Activated T-cell treated with anti-CD3 and anti-CD28 coated beads, Interleukin-2, amount 50 U/mL, for 4 hours (primary cell): ENCODE measurements at regions not wholly inside any gene's neighbourhood (a gene's known extent, or its start where the extent isn't known, plus 50 kb on each side); places are given as distances from the start of the nearest gene placed in this dataset.
A peak's percentile ranks its signal among the peaks of the same experiment; 100 is the strongest.

Source experiments
- ATAC-seq, 2 donors: fragments of 200-7000 bp; cut with Tn5 transposase; one replicate each; pipeline ENCODE4 v1.10.0; 2021
- DNase-seq: peaks from one replicate; pipeline ENCODE4 v3.0.0-alpha.2; 2020
- H3K27me3 Mint-ChIP-seq: one replicate; pipeline ENCODE4 v1.8.0; 2021; ENCODE audit warnings: low read depth, mixed read lengths
- H3K36me3 Mint-ChIP-seq: one replicate; pipeline ENCODE4 v1.8.0; 2022; ENCODE audit warnings: mixed read lengths; ENCODE audit not compliant: insufficient read depth
- H3K4me1 Mint-ChIP-seq: one replicate; pipeline ENCODE4 v1.8.0; 2021; ENCODE audit warnings: low read depth, mixed read lengths
- H3K4me3 Mint-ChIP-seq: one replicate; pipeline ENCODE4 v1.8.0; 2021; ENCODE audit warnings: mild to moderate bottlenecking, moderate library complexity, mixed read lengths
- H3K9me3 Mint-ChIP-seq: one replicate; pipeline ENCODE4 v1.8.0; 2021; ENCODE audit warnings: mixed read lengths

- H3K4me3 Mint-ChIP-seq = no peak overlapping the region
- DNase-seq (no peak), ATAC-seq (no peak)
- peaks cover 16% of the 10 kb centered on the region for H3K4me1 Mint-ChIP-seq
- H3K27me3 Mint-ChIP-seq = no peaks in the 10 kb centered on the region
- H3K9me3 Mint-ChIP-seq = no peaks in the 10 kb centered on the region
- no peaks in the 10 kb centered on the region for H3K36me3 Mint-ChIP-seq
These were observed 189.9 kb upstream of the PRDM1 start for GRCh38 chr6:105896052-105896820.

GRCh38 chr6:105894556-105894955, 191.6 kb upstream of the PRDM1 start:
- H3K27me3 Mint-ChIP-seq = no peaks in the 10 kb centered on the region

DNA sequence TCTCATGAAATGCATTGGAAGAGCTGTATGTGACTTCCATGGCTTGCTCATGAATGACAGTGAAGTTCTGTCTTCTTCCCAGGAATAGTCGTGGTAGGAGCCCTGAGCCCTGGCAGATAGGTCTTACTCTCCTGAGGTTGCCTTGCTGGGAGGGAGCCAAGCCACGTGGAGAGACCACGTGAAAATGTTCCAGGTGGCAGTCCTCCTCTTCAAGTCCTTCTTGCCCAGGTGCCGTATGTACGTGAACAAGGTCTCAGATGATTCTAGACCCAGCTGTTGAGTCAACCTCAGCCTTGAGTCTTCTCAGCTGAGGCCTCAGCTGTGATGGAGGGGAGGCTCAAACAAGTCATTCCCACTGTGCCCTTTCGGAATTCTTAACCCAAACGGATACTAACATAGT, 192.4 kb upstream of the PRDM1 start:
- Mint-ChIP-seq H3K27me3 (no peaks in the 10 kb centered on the region), H3K36me3 (no peaks in the 10 kb centered on the region), H3K4me3 (no peak overlapping the region), H3K9me3 (no peaks in the 10 kb centered on the region), H3K4me1 (peaks cover 2% of the 10 kb centered on the region)
- ATAC-seq (no peak), DNase-seq (no peak)

More at GRCh38 chr6:105894556-105894955, 191.6 kb upstream of the PRDM1 start:
- H3K9me3 Mint-ChIP-seq = no peaks in the 10 kb centered on the region
- H3K4me1 Mint-ChIP-seq = peaks cover 5% of the 10 kb centered on the region
- no peak overlapping the region for H3K4me3 Mint-ChIP-seq
- H3K36me3 Mint-ChIP-seq = no peaks in the 10 kb centered on the region
- no peak for DNase-seq
- ATAC-seq = no peak

DNA sequence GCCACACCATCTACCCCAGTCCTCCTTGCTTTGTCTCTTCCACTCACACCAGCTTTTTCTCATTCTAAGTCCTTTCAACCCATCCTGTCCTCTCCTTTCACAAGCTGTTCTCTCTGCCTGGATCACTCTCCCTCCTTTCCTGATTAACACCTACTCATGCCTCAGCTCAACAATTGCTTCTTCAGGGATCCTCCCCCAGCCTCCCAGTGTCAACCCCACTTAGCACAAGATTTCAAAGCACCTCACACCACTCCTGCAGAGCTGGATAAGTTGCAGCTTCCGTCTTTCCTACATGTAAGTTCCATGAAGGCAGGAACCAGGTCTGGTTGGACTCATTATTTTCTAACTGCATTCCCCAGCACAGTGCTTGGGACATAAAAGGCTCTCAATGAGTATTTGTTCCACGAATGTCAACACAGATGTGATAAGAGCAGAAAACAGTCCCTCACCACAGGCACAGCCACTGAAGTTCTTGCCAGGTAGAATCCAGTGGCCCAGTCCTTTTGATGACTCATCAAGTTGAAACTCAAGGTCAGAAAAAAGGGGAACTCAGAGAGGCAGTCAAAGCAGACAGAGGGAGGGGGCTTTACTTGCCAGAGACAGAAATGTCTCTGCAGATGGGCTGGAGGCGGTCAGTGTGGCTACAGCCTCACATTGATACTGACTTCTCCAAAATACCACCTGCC, 193.4 kb upstream of the PRDM1 start:
- ATAC-seq = no peak
- Mint-ChIP-seq H3K4me3 (no peak overlapping the region), H3K36me3 (no peaks in the 10 kb centered on the region), H3K9me3 (no peaks in the 10 kb centered on the region), H3K4me1 (peaks cover 2% of the 10 kb centered on the region), H3K27me3 (no peaks in the 10 kb centered on the region)
- no peak for DNase-seq

DNA sequence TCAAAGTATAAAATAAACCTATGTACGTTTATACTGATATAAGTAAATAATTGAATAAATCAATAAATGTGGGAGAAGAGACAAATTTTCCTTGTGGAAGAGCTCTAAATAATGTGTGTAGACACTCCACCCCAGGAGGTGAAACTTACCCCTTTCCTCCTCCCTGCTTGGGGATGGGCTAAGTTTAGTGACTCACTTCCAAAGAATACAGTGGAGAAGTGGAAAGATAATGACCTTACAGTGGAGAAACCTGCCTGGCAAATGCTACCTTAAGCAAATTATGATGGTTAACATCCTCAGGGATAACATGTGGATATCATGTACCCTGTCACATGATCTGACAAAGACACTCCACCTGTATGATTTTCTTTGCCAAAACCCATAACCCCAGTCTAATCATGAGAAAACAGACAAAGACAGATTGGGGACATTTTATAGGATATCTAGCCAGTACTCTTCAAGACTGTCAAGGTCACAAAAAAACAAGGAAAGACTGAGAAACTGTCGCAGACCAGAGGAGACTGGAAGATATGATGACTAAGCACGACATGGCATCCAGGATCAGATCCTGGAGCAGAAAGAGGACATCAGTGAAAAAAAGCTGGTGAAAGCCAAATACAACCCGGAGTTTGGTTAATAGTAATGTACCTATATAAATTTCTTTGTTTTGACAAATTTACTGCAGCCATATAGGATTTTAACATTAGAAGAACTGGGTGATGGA, 195.5 kb upstream of the PRDM1 start:
- H3K27me3 Mint-ChIP-seq = no peaks in the 10 kb centered on the region
- H3K36me3 Mint-ChIP-seq = no peaks in the 10 kb centered on the region
- no peak for DNase-seq
- H3K9me3 Mint-ChIP-seq = no peaks in the 10 kb centered on the region
- no peak for ATAC-seq
- H3K4me1 Mint-ChIP-seq = peaks cover 2% of the 10 kb centered on the region
- H3K4me3 Mint-ChIP-seq = no peak overlapping the region

GRCh38 chr6:105889902-105890301, 196.2 kb upstream of the PRDM1 start:
- Mint-ChIP-seq H3K4me1 (peaks cover 2% of the 10 kb centered on the region), H3K4me3 (no peak overlapping the region), H3K36me3 (no peaks in the 10 kb centered on the region), H3K9me3 (no peaks in the 10 kb centered on the region), H3K27me3 (no peaks in the 10 kb centered on the region)
- ATAC-seq (no peak), DNase-seq (no peak)

- Mint-ChIP-seq H3K9me3 (no peaks in the 10 kb centered on the region), H3K4me3 (no peak overlapping the region), H3K4me1 (no peaks in the 10 kb centered on the region), H3K36me3 (no peaks in the 10 kb centered on the region), H3K27me3 (no peaks in the 10 kb centered on the region)
- ATAC-seq (peak in 1 of 2 donors; percentile 28), DNase-seq (no peak)
These were observed 199.2 kb upstream of the PRDM1 start for GRCh38 chr6:105886814-105887544.

- Mint-ChIP-seq H3K36me3 (no peaks in the 10 kb centered on the region), H3K27me3 (peaks cover 5% of the 10 kb centered on the region), H3K4me3 (no peak overlapping the region), H3K4me1 (no peaks in the 10 kb centered on the region), H3K9me3 (no peaks in the 10 kb centered on the region)
- no peak for DNase-seq
- no peak for ATAC-seq
These were observed 199.9 kb upstream of the PRDM1 start for GRCh38 chr6:105886066-105886813.

- Mint-ChIP-seq H3K27me3 (peaks cover 14% of the 10 kb centered on the region), H3K4me3 (no peak overlapping the region), H3K36me3 (no peaks in the 10 kb centered on the region), H3K4me1 (peaks cover 12% of the 10 kb centered on the region), H3K9me3 (no peaks in the 10 kb centered on the region)
- no peak for ATAC-seq
- no peak for DNase-seq
These were observed 201.7 kb upstream of the PRDM1 start for GRCh38 chr6:105884426-105884825.

- Mint-ChIP-seq H3K9me3 (no peaks in the 10 kb centered on the region), H3K4me1 (peaks cover 14% of the 10 kb centered on the region), H3K36me3 (no peaks in the 10 kb centered on the region), H3K27me3 (peaks cover 14% of the 10 kb centered on the region), H3K4me3 (no peak overlapping the region)
- ATAC-seq (no peak), DNase-seq (no peak)
These were observed 202.1 kb upstream of the PRDM1 start for GRCh38 chr6:105884011-105884410.

DNA sequence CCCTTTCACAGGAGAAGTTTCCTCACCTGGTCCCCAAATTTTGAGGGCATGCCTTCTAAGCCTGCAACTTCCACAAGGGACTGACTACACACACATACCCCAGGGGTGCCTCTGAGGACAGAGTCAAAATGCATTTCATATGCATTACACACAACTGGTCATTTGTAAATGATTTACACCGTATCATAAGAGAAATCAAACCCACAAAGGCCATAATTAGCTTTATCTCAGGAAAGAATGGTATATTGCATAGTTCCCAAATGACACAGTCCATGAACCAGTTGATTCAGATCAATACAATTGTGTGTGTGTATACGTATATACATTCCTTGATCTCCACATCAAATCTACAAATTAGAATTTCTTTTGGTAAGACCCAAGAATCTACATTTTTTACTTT, 203.3 kb upstream of the PRDM1 start:
- DNase-seq (no peak), ATAC-seq (no peak)
- Mint-ChIP-seq H3K4me3 (no peak overlapping the region), H3K36me3 (no peaks in the 10 kb centered on the region), H3K4me1 (peaks cover 14% of the 10 kb centered on the region), H3K9me3 (no peaks in the 10 kb centered on the region), H3K27me3 (peaks cover 22% of the 10 kb centered on the region)

DNA sequence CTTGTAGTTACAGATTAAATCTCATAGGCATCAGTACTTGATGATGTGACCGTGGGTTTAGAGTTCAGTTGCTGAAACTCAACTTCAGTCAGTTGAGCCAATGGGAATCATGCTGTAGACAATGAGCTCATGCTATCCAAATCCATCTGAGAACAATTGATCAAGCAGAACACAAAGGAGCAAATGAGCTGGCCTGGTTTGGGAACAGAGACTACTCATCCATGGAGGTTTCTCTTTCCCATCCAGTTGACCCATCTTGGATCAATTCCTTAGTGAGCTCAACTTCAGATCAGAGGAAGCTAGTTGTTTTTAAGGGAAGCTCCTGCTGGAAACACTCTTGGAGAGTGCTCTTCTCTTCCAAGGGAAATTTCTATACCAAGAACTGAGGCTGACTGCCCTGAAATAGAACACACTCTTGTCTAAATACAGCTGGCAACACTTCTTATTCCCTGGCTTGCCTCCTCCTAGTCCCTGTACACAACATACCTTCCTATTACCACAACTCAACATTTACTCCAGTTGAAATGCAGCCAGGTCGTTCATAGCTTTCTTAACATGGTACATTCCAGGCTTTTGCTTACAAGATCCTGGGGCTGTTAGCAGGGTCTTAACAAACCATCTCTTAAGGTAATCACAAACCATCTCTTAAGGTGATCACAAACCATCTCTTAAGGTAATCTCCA, 203.9 kb upstream of the PRDM1 start:
- no peaks in the 10 kb centered on the region for H3K9me3 Mint-ChIP-seq
- DNase-seq = no peak
- H3K4me1 Mint-ChIP-seq = peaks cover 14% of the 10 kb centered on the region
- no peaks in the 10 kb centered on the region for H3K36me3 Mint-ChIP-seq
- H3K4me3 Mint-ChIP-seq = no peak overlapping the region
- H3K27me3 Mint-ChIP-seq = peaks cover 22% of the 10 kb centered on the region
- no peak for ATAC-seq

GRCh38 chr6:105881608-105882007, 204.5 kb upstream of the PRDM1 start:
- no peak for ATAC-seq

More at GRCh38 chr6:105881608-105882007, 204.5 kb upstream of the PRDM1 start:
- no peaks in the 10 kb centered on the region for H3K36me3 Mint-ChIP-seq
- peaks cover 25% of the 10 kb centered on the region for H3K27me3 Mint-ChIP-seq
- H3K9me3 Mint-ChIP-seq = no peaks in the 10 kb centered on the region
- H3K4me1 Mint-ChIP-seq = peaks cover 14% of the 10 kb centered on the region
- H3K4me3 Mint-ChIP-seq = no peak overlapping the region
- DNase-seq = no peak
